Pancreas (tissue), 10 donors: ENCODE measurements at regions not wholly inside any gene's neighbourhood (a gene's known extent, or its start where the extent isn't known, plus 50 kb on each side); places are given as distances from the start of the nearest gene placed in this dataset.
A peak's percentile ranks its signal among the peaks of the same experiment; 100 is the strongest.
"Not testable (repeated sequence)": the region's sequence is repeated elsewhere in the genome, so short reads cannot be mapped to it uniquely, and the experiment has no call there.

Experiments used
- ATAC-seq, 4 donors: fragments of 200-7000 bp; cut with Tn5 transposase; one replicate each; pipeline versions ENCODE4 v1.8.0 to v1.9.1; 2020; ENCODE audit warnings: mild to moderate bottlenecking in 4 of 4, moderate library complexity in 4 of 4
- DNase-seq, 6 donors: peaks; one replicate each; pipeline ENCODE4 v3.0.0-alpha.2; 2020
- FAIRE-seq: peaks from 2 replicates; lab custom pipeline; 2012; peaks lifted over from hg19 to GRCh38; lab: Jason Lieb, UNC
- H3K27ac ChIP-seq, 4 donors: fragments of 200-600 bp; sonication (generic); 1 replicate in 3 of 4; 2 replicates in 1 of 4; pipeline versions ENCODE4 v1.5.0 to v1.8.0; 2020
- H3K27me3 ChIP-seq, 4 donors: fragments of 200-600 bp; one replicate each; pipeline ENCODE4 v1.8.0; 2021
- H3K36me3 ChIP-seq, 3 donors: fragments of 200-600 bp; sonication (generic) in 1 of 3; one replicate each; pipeline versions ENCODE4 v1.5.0 to v1.8.0; 2020 to 2021
- H3K4me1 ChIP-seq, 3 donors: fragments of 200-600 bp; one replicate each; pipeline ENCODE4 v1.8.0; 2021
- H3K4me3 ChIP-seq, 4 donors: fragments of 200-600 bp; sonication (generic) in 2 of 4; one replicate each; pipeline versions ENCODE4 v1.5.0 to v1.8.0; 2020 to 2021
- H3K9me3 ChIP-seq, 4 donors: fragments of 200-600 bp; one replicate each; pipeline ENCODE4 v1.8.0; 2021
- WGBS, 2 donors: extraction: QIAGEN DNeasy Blood & Tissue Kit; methylation state at CpG; one replicate each; pipeline ENCODE4 v1.1.7; 2013; 5-methylcytosine and 5-hydroxymethylcytosine counted together
- intact Hi-C, 3 donors: fragments of 100-400 bp; cut with DNase I; formaldehyde crosslinking; loops; one replicate each; pipeline versions ENCODE4 v1.11.1 to v1.14.2; 2022
- TF ChIP-seq, protein P1 (sequence below), 4 donors: fragments of 200-600 bp; sonication (generic) in 3 of 4; IDR thresholded peaks; one replicate each; pipeline versions ENCODE4 v1.5.0 to v1.8.0; 2021; ENCODE audit warnings: antibody characterized with exemption in 4 of 4
- donor health status: healthy with polysubstance abuse.
- donor health status: DM: no; HTN: no; CAD: no; lungs with moderate emphysema.
- donor health status: DM: no; HTN: no; CAD: no.
- donor health status: control.
- donor health status: control.
- donor health status: Bipolar disorder and iron deficiency.
- donor health status: DM: yes; HTN: yes; CAD: no.
- donor health status: DM: no; HTN: no; CAD: no.
- donor health status: DM: no; HTN: no; CAD: no.
- donor health status: DM: yes; HTN: yes; CAD: no.

DNA sequence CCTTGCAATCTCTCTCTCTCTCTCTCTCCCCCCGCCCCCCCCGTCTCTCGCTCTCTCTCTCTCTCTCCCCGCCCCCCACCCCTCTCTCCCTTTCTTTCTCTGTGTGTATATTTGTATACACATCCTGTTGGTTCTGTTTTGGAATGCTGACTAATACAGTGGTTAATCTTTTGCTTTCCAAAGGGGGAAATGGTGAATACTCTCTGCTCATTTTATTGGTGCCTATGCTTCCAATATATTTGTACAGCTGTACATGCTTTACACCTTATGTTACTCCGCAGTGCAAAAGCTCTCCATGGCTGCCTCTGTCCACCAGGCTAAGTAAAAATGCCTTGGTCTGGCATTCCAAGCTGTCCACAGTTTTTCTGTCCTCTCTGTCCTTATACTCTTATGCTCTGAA lies 158.8 kb downstream of the RBMX2 start:
- H3K27ac ChIP-seq = no peak overlapping the region
- FAIRE-seq (no peak), ATAC-seq (no peak), DNase-seq (no peak)
- no peaks in the 10 kb centered on the region for H3K36me3 ChIP-seq
- H3K4me1 ChIP-seq = no peaks in the 10 kb centered on the region
- H3K9me3 ChIP-seq = no peaks in the 10 kb centered on the region
- WGBS, 2 donors = 44 to 79% methylated on average over 3 to 5 of the region's 5 CpGs
- intact Hi-C loops = no loop called here
- no peaks in the 10 kb centered on the region for H3K27me3 ChIP-seq
- H3K4me3 ChIP-seq = no peak overlapping the region
- TF ChIP-seq, protein P1, sequence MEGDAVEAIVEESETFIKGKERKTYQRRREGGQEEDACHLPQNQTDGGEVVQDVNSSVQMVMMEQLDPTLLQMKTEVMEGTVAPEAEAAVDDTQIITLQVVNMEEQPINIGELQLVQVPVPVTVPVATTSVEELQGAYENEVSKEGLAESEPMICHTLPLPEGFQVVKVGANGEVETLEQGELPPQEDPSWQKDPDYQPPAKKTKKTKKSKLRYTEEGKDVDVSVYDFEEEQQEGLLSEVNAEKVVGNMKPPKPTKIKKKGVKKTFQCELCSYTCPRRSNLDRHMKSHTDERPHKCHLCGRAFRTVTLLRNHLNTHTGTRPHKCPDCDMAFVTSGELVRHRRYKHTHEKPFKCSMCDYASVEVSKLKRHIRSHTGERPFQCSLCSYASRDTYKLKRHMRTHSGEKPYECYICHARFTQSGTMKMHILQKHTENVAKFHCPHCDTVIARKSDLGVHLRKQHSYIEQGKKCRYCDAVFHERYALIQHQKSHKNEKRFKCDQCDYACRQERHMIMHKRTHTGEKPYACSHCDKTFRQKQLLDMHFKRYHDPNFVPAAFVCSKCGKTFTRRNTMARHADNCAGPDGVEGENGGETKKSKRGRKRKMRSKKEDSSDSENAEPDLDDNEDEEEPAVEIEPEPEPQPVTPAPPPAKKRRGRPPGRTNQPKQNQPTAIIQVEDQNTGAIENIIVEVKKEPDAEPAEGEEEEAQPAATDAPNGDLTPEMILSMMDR (IDR thresholded peaks at IDR 0.05) = no peak

DNA sequence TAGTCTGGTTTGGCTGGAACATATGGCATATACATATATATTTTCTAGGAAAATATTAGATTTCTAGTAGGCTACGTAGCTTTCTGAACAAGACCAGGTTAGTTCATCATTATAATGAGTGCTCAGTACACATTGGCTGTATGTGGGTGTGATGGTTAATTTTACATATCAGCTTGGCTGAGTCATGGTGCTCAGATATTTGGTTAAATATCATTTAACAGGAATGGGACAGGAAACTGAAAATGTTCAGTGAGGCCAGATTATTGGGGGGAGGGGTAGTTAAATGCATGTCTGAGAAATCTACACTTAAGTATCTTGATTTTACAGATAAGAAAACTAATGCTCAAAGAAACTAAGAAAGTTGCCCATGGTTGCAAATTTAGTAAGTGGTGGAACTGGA lies 160.1 kb downstream of the RBMX2 start:
- Histone ChIP-seq H3K27me3 (no peaks in the 10 kb centered on the region), H3K4me3 (no peak overlapping the region), H3K4me1 (no peaks in the 10 kb centered on the region), H3K9me3 (no peaks in the 10 kb centered on the region), H3K27ac (no peak overlapping the region), H3K36me3 (no peaks in the 10 kb centered on the region)
- WGBS, 2 donors = 68 to 83% methylated on average over 1 of the region's 1 CpG
- intact Hi-C loops = no loop called here
- ATAC-seq (no peak), FAIRE-seq (no peak), DNase-seq (no peak)
- TF ChIP-seq, protein P1 (IDR thresholded peaks at IDR 0.05) = no peak

DNA sequence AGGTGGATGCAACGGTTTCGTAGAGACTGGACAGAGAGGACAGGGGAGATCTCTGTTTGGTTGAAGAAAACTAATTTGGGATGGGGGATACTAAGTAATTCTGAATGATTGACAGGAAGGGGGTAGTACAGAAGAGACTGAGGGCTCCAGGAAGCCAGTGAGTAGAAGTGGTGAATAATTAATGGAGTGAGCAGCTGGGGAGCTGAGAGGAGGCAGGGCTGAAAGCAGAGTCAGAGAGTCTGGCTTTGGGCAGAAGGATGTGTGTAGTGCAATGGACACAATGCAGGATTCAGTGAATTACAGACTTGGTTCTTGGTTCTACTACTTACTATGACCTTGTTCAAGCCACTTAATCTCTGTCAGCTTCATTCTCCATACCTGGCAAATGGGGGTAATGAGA lies 161.7 kb downstream of the RBMX2 start:
- no peaks in the 10 kb centered on the region for H3K27me3 ChIP-seq
- H3K27ac ChIP-seq = no peak overlapping the region
- FAIRE-seq (no peak), ATAC-seq (no peak), DNase-seq (no peak)
- no peaks in the 10 kb centered on the region for H3K4me1 ChIP-seq
- 68 to 90% methylated on average over 2 of the region's 2 CpGs for WGBS, 2 donors
- no peaks in the 10 kb centered on the region for H3K9me3 ChIP-seq
- H3K4me3 ChIP-seq = no peak overlapping the region
- intact Hi-C loops = no loop called here
- H3K36me3 ChIP-seq = no peaks in the 10 kb centered on the region
- TF ChIP-seq, protein P1 (IDR thresholded peaks at IDR 0.05) = no peak

DNA sequence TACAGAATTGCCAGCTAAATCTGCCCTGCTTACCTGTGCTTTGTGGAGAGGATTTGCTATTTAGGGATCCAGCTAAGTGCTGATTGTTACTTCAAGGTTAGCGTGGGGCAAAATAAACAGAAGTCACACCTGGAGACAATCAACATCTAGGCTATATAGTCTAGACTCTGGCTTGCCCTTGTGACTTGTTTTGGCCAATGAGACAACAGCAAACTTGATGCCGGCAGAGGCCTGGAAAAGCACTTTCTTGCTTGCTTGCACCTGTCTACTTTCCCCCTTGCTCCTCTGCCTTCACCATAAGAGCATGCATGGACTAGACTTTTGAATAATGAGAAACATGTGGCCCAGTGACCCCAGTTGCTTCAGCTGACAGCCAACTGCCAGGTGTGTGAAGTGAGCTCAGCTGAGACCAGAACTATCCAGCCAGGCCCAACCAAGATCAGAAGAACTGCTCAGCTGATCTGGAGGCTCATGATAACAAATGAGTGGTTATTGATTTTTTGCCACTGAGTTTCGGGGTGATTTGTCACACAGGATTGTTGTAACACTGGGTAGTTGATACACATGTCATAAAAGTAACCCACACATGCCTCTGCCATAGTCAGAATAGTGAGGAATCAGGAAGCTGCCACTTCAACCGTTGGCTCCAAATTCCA lies 164.4 kb downstream of the RBMX2 start:
- FAIRE-seq = no peak
- ATAC-seq = peak; percentile 61 to 81 (median 80)
- H3K27me3 ChIP-seq = no peaks in the 10 kb centered on the region
- TF ChIP-seq, protein P1 (IDR thresholded peaks at IDR 0.05) = no peak
- DNase-seq = peak in 3 of 6 donors; percentile 9 to 17 (median 15)
- intact Hi-C loops = no loop called here
- H3K27ac ChIP-seq = peak overlapping the region in 1 of 4 donors; percentile 26
- WGBS, 2 donors = 24 to 39% methylated on average over 4 of the region's 4 CpGs
- no peaks in the 10 kb centered on the region for H3K36me3 ChIP-seq
- no peaks in the 10 kb centered on the region for H3K9me3 ChIP-seq
- H3K4me1 ChIP-seq = no peaks in the 10 kb centered on the region
- H3K4me3 ChIP-seq = no peak overlapping the region

DNA sequence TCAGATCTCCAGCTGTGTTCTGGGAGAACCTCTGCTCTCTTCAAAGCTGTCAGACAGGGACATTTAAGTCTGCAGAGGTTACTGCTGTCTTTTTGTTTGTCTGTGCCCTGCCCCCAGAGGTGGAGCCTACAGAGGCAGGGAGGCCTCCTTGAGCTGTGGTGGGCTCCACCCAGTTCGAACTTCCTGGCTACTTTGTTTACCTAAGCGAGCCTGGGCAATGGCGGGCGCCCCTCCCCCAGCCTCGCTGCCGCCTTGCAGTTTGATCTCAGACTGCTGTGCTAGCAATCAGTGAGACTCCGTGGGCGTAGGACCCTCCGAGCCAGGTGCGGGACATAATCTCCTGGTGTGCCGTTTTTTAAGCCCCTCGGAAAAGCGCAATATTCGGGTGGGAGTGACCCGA lies 171.2 kb downstream of the RBMX2 start:
- H3K27ac ChIP-seq, ATAC-seq, H3K9me3 ChIP-seq, H3K36me3 ChIP-seq, H3K4me3 ChIP-seq, FAIRE-seq, intact Hi-C loops, H3K4me1 ChIP-seq, H3K27me3 ChIP-seq, DNase-seq: not testable (repeated sequence)
- 77 to 85% methylated on average over 9 to 12 of the region's 15 CpGs for WGBS, 2 donors
